IMR-90 (cell line): ENCODE measurements at regions not wholly inside any gene's neighbourhood (a gene's known extent, or its start where the extent isn't known, plus 50 kb on each side); places are given as distances from the start of the nearest gene placed in this dataset.

Experiments
- CEBPB ChIP-seq: IDR thresholded peaks from 2 replicates; pipeline ENCODE4 v1.6.1; 2012; ENCODE audit warnings: low read depth, low read length, improper control_type of control experiment
- CHD1 ChIP-seq: IDR thresholded peaks from 2 replicates; pipeline ENCODE4 v1.6.1; 2012; ENCODE audit warnings: low read depth, low read length, improper control_type of control experiment
- CTCF ChIP-seq: conservative IDR thresholded peaks from 2 replicates; pipeline ENCODE4 v1.5.1; 2012; ENCODE audit warnings: mild to moderate bottlenecking, low read depth, low read length, improper control_type of control experiment
- MAZ ChIP-seq: IDR thresholded peaks from 2 replicates; pipeline ENCODE4 v1.6.1; 2012; ENCODE audit warnings: low read depth, mild to moderate bottlenecking, low read length, improper control_type of control experiment, moderate library complexity, borderline replicate concordance
- MXI1 ChIP-seq: IDR thresholded peaks from 2 replicates; pipeline ENCODE4 v1.6.1; 2012; ENCODE audit warnings: low read depth, mild to moderate bottlenecking, low read length, moderate library complexity, borderline replicate concordance
- POLR2A ChIP-seq: IDR thresholded peaks from 2 replicates; pipeline ENCODE4 v1.6.1; 2012; ENCODE audit warnings: mild to moderate bottlenecking, low read depth, low read length
- RAD21 ChIP-seq: IDR thresholded peaks from 2 replicates; pipeline ENCODE4 v1.6.1; 2012; ENCODE audit warnings: low read length, improper control_type of control experiment
- RFX5 ChIP-seq: IDR thresholded peaks from 2 replicates; pipeline ENCODE4 v1.8.0; 2012; ENCODE audit warnings: low read depth, mild to moderate bottlenecking, low read length, moderate library complexity
- USF2 ChIP-seq: fragments of 150-350 bp; IDR thresholded peaks from 2 replicates; pipeline ENCODE4 v1.6.1; 2017; ENCODE audit warnings: mild to moderate bottlenecking, antibody characterized with exemption, low read length, low read depth

- TF ChIP-seq CTCF (no peak), CEBPB (no peak), MXI1 (no peak), CHD1 (no peak), POLR2A (no peak), RAD21 (no peak; the same call in 1 of the 2 replicates), USF2 (peak; percentile 73; the same call in 1 of the 2 replicates), RFX5 (no peak), MAZ (no peak)
These were observed 245.0 kb upstream of the SERP2 start for GRCh38 chr13:44128552-44129001.
